Endodermal cell (in vitro differentiated cells): ENCODE measurements at regions not wholly inside any gene's neighbourhood (a gene's known extent, or its start where the extent isn't known, plus 50 kb on each side); places are given as distances from the start of the nearest gene placed in this dataset.

Experiments
- DNase-seq: peaks from one replicate; pipeline ENCODE4 v3.0.0-alpha.2; 2017
- H3K27ac ChIP-seq: 2 replicates; pipeline ENCODE4 v1.5.1; 2013; ENCODE audit warnings: mild to moderate bottlenecking, low read depth, low read length, moderate library complexity
- H3K27me3 ChIP-seq: 2 replicates; pipeline ENCODE4 v1.6.1; 2013; ENCODE audit warnings: mild to moderate bottlenecking, low read length, moderate library complexity; ENCODE audit not compliant: insufficient read depth, control insufficient read depth, poor library complexity, severe bottlenecking
- H3K36me3 ChIP-seq: 2 replicates; pipeline ENCODE4 v1.7.0; 2013; ENCODE audit warnings: mild to moderate bottlenecking, low read length, moderate library complexity; ENCODE audit not compliant: control insufficient read depth, insufficient read depth
- H3K4me1 ChIP-seq: one replicate; pipeline ENCODE4 v1.7.0; 2013; ENCODE audit warnings: low read length; ENCODE audit not compliant: control insufficient read depth, insufficient read depth
- H3K4me3 ChIP-seq: 2 replicates; pipeline ENCODE4 v1.5.1; 2013; ENCODE audit warnings: mild to moderate bottlenecking, low read length, moderate library complexity
- H3K9ac ChIP-seq: 2 replicates; pipeline ENCODE4 v1.6.1; 2013; ENCODE audit warnings: mild to moderate bottlenecking, low read length, moderate library complexity; ENCODE audit not compliant: poor library complexity, severe bottlenecking; ENCODE audit errors: extremely low read depth
- H3K9me3 ChIP-seq: 2 replicates; pipeline ENCODE4 v1.6.1; 2013; ENCODE audit warnings: mild to moderate bottlenecking, low read length, moderate library complexity; ENCODE audit not compliant: control insufficient read depth
- H3K27ac Mint-ChIP-seq: 2 replicates; pipeline ENCODE4 v1.8.0; 2020; ENCODE audit warnings: mixed read lengths
- H3K27me3 Mint-ChIP-seq: 2 replicates; pipeline ENCODE4 v1.8.0; 2021; ENCODE audit warnings: mild to moderate bottlenecking, mixed read lengths; ENCODE audit not compliant: insufficient read depth
- H3K36me3 Mint-ChIP-seq: 2 replicates; pipeline ENCODE4 v1.8.0; 2020; ENCODE audit warnings: low read depth, mixed read lengths
- H3K4me1 Mint-ChIP-seq: 2 replicates; pipeline ENCODE4 v1.8.0; 2020; ENCODE audit warnings: mixed read lengths
- H3K4me3 Mint-ChIP-seq: 2 replicates; pipeline ENCODE4 v1.8.0; 2020; ENCODE audit warnings: mild to moderate bottlenecking, moderate library complexity, mixed read lengths
- H3K9me3 Mint-ChIP-seq: 2 replicates; pipeline ENCODE4 v1.8.0; 2020; ENCODE audit warnings: mild to moderate bottlenecking, mixed read lengths
- WGBS, 2 experiments: methylation state at CpG; one replicate each; pipeline versions ENCODE4 v1.1.5 to v1.1.7; 2013; ENCODE audit warnings: missing lambda C conversion rate in 2 of 2, mixed read lengths in 1 of 2; ENCODE audit not compliant: insufficient coverage in 1 of 2, insufficient read length in 1 of 2; 5-methylcytosine and 5-hydroxymethylcytosine counted together
- TF ChIP-seq, protein P1 (sequence below): fragments of 200-600 bp; sonication (generic); conservative IDR thresholded peaks from 2 replicates; pipeline ENCODE4 v1.5.0; 2021; ENCODE audit warnings: antibody characterized with exemption, mild to moderate bottlenecking

DNA sequence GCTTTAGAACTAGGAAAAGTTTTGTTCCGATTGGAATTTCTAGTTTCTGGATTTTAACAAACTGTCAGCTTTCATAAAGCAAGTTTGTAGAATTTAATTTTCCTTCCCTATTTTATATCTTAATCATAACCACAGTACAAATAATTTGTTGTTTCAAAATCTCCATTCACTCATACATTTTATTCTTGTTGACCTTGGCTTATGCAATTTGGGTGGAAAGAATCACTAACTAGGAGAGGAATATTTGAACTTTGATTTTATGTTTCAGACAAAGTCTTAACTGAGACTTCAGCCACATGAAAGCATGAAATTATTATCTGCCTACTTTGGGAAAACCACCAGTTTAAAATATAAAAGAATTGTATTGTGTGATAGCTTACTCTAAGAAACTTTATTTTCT is 427.9 kb downstream of the SPRY1 start:
- Mint-ChIP-seq H3K36me3 (no peaks in the 10 kb centered on the region), H3K27ac (no peak overlapping the region), H3K4me1 (peaks cover 9% of the 10 kb centered on the region), H3K27me3 (no peaks in the 10 kb centered on the region), H3K9me3 (peaks cover 7% of the 10 kb centered on the region), H3K4me3 (no peak overlapping the region)
- WGBS, 2 experiments: 100% methylated on average over 1 of the region's 1 CpG
- no peaks in the 10 kb centered on the region for H3K4me1 ChIP-seq
- peaks cover 7% of the 10 kb centered on the region for H3K9me3 ChIP-seq
- no peaks in the 10 kb centered on the region for H3K36me3 ChIP-seq
- H3K27ac ChIP-seq: no peak overlapping the region
- no peaks in the 10 kb centered on the region for H3K27me3 ChIP-seq
- H3K4me3 ChIP-seq: no peak overlapping the region
- H3K9ac ChIP-seq: no peak overlapping the region
- TF ChIP-seq, protein P1, sequence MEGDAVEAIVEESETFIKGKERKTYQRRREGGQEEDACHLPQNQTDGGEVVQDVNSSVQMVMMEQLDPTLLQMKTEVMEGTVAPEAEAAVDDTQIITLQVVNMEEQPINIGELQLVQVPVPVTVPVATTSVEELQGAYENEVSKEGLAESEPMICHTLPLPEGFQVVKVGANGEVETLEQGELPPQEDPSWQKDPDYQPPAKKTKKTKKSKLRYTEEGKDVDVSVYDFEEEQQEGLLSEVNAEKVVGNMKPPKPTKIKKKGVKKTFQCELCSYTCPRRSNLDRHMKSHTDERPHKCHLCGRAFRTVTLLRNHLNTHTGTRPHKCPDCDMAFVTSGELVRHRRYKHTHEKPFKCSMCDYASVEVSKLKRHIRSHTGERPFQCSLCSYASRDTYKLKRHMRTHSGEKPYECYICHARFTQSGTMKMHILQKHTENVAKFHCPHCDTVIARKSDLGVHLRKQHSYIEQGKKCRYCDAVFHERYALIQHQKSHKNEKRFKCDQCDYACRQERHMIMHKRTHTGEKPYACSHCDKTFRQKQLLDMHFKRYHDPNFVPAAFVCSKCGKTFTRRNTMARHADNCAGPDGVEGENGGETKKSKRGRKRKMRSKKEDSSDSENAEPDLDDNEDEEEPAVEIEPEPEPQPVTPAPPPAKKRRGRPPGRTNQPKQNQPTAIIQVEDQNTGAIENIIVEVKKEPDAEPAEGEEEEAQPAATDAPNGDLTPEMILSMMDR: no peak
- no peak for DNase-seq

DNA sequence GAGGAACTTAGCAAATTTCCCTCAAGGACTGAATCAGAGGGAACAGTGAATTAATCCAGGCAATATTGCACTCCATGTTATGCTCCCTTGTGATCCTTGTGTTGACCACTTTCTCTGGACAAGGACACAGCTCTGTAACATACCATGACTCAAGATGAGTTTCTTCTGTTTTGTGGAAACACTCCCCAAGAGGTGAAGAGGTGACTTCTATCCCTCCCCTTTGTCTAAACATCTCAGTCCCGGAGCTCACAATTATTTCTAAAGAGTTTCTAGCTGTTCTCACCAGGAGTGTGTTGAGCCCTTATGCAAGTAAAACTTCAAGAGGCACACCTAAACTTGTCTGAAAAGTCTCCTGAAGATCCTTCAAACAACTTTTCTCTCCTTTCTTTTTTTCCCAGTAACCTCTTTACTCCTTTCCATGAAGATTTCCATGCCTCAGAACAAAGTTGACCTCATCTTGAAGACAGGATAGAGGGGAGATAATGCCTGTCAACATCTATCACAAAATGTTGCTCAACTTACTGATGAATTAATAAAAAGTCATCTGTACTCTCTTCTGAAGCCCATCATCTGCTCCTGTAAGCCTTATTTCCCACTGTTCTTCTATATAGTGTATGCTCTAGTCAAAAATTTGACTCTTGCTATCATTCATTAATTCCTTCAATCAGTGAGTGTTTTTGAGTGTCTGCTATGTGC is 429.1 kb downstream of the SPRY1 start:
- H3K27me3 Mint-ChIP-seq: no peaks in the 10 kb centered on the region
- peaks cover 7% of the 10 kb centered on the region for H3K9me3 Mint-ChIP-seq
- Histone ChIP-seq H3K36me3 (no peaks in the 10 kb centered on the region), H3K9me3 (peaks cover 7% of the 10 kb centered on the region), H3K4me1 (no peaks in the 10 kb centered on the region), H3K9ac (no peak overlapping the region), H3K4me3 (no peak overlapping the region), H3K27ac (no peak overlapping the region), H3K27me3 (no peaks in the 10 kb centered on the region)
- DNase-seq: no peak
- peaks cover 9% of the 10 kb centered on the region for H3K4me1 Mint-ChIP-seq
- H3K4me3 Mint-ChIP-seq: no peak overlapping the region
- 80 to 88% methylated on average over 1 of the region's 1 CpG for WGBS, 2 experiments
- H3K27ac Mint-ChIP-seq: no peak overlapping the region
- H3K36me3 Mint-ChIP-seq: no peaks in the 10 kb centered on the region
- TF ChIP-seq, protein P1: no peak

DNA sequence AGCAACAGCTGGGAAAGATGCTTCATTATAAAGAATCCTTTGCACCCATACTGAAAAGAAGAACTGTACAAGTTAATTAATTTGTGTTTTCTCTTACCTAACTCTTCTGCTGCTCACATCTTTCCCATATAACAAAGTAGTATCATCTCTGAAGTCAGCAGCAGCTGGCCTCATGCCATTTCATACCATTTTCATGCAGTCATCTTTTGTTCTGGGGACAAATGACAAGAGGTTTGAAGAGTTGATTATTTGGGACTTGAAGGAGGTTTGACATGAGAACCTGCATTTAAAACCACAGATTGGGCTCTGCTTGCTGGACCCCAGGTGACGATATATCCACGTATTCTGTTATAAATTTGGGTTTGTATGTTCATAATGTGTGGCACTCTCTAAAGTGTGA is 430.3 kb downstream of the SPRY1 start:
- H3K36me3 ChIP-seq: no peaks in the 10 kb centered on the region
- H3K4me1 Mint-ChIP-seq: peaks cover 7% of the 10 kb centered on the region
- H3K27me3 ChIP-seq: no peaks in the 10 kb centered on the region
- H3K4me3 ChIP-seq: no peak overlapping the region
- peaks cover 7% of the 10 kb centered on the region for H3K9me3 Mint-ChIP-seq
- TF ChIP-seq, protein P1: no peak
- no peak overlapping the region for H3K27ac Mint-ChIP-seq
- no peaks in the 10 kb centered on the region for H3K4me1 ChIP-seq
- no peak overlapping the region for H3K27ac ChIP-seq
- H3K4me3 Mint-ChIP-seq: no peak overlapping the region
- 95% methylated on average over 2 of the region's 2 CpGs; no CpG with 5 or more reads in 1 of the 2 experiments for WGBS, 2 experiments
- H3K9me3 ChIP-seq: peaks cover 7% of the 10 kb centered on the region
- DNase-seq: no peak
- no peak overlapping the region for H3K9ac ChIP-seq
- no peaks in the 10 kb centered on the region for H3K36me3 Mint-ChIP-seq
- H3K27me3 Mint-ChIP-seq: no peaks in the 10 kb centered on the region
